ENCODE measurements at regions not wholly inside any gene's neighbourhood (a gene's known extent, or its start where the extent isn't known, plus 50 kb on each side); places are given as distances from the start of the nearest gene placed in this dataset.

DNA sequence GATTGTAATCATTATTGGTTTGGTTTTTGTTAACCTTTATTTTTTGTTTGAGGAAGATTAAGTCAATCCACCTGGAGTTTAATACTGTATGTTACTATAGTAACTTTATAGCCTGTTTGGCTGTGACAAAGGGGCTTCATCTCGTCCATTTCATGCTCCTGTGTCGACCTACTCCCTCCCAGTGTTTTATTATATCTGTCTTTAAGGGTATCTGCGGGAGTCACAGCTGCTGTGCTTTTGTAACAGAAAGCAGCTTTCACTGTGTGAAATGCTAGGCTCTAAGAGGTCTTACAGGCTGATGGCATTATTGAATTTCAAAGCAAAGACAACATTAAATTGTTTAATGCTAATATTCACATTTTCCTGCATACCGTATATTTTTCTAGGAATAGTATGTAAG lies 698.0 kb upstream of the POU3F2 start:
- ATAC-seq, result no peak
- intact Hi-C loops (cut with DNase I), result no loop called here
- DNase-seq (ENCODE audit: missing footprints), result no peak

GRCh38 chr6:98137391-98137790 lies 697.0 kb upstream of the POU3F2 start:
- ATAC-seq (no peak), DNase-seq (ENCODE audit: missing footprints) (no peak)
- intact Hi-C loops (cut with DNase I), result no loop called here

DNA sequence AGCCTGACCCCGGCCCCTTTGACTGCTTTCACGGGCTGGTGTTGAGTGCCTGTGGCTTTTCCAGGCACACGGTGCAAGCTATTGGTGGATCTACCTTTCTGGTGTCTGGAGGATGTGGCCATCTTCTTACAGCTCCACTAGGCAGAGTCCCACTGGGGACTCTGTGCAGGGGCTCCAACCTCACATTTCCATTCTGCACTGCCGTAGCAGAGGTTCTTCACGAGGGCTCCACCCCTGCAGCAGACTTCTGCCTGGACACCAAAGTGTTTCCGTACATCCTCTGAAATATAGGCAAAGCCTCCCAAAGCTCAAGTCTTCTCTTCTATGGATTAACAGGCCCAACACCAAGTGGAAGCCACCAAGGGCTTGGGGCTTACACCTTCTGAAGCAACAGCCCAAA lies 691.5 kb upstream of the POU3F2 start:
- ATAC-seq (no peak), DNase-seq (ENCODE audit: missing footprints) (no peak)
- intact Hi-C loops (cut with DNase I), result no loop called here

GRCh38 chr6:98146656-98147055 lies 687.7 kb upstream of the POU3F2 start:
- DNase-seq (ENCODE audit: missing footprints) (no peak), ATAC-seq (no peak)
- intact Hi-C loops (cut with DNase I), result no loop called here

GRCh38 chr6:98156580-98156979 lies 677.8 kb upstream of the POU3F2 start:
- intact Hi-C loops (cut with DNase I), result no loop called here
- ATAC-seq (no peak), DNase-seq (ENCODE audit: missing footprints) (no peak)

- DNase-seq (ENCODE audit: missing footprints) (no peak), ATAC-seq (no peak)
- intact Hi-C loops (cut with DNase I), result no loop called here
These were observed 654.8 kb upstream of the POU3F2 start for GRCh38 chr6:98179606-98180005.

GRCh38 chr6:98200084-98200483 lies 634.3 kb upstream of the POU3F2 start:
- DNase-seq (ENCODE audit: missing footprints) (no peak), ATAC-seq (no peak)
- intact Hi-C loops (cut with DNase I), result no loop called here

DNA sequence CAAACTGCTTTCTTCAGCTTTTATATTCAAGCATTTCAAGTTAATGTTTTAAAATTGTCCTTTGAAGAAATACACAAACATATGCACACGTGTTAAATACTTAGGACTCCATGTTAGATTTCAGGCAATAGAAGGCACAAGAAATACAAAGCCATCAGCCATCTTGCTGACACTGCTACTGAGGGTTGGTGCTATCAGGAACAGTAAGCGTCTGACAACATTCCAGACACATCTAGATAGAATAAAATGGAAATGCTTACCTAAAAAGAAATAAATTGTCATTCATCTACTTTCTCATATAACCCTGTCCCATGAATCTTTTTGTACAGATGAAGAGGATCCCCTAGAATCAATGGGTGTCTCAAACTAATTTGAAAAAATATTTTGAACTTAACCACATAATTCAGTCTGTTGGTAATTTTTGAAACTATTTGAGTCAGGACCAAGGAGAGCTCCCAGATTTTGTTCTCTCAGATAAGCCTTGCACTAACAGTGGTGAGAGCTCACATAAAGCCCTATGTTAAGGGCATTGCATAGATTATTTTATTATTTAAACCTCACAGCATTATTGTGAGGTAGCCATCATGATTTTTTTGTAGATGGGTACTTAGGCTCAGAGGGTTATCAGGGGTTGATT lies 631.1 kb upstream of the POU3F2 start:
- intact Hi-C loops (cut with DNase I), result no loop called here
- DNase-seq (ENCODE audit: missing footprints), result no peak
- ATAC-seq, result no peak

DNA sequence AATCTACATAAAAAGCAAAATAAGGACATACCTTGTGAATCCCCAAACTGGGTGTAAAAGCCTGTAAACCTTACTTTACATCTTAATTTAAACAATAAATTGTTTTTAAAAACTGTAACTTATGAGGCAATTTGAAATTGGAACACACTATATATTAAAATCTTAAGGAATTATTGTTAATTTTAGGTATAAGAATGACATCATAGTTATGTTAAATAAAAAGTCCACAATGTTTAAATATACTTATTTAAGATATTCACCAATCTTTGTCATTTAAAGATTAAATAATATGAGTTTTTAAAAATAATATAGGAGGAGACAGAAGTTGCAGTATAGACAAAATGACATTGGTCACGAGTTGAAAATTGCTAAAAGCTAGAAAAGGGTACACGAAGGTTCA lies 621.9 kb upstream of the POU3F2 start:
- intact Hi-C loops (cut with DNase I), result no loop called here
- no peak for ATAC-seq

GRCh38 chr6:98215531-98215930 lies 618.8 kb upstream of the POU3F2 start:
- no peak for ATAC-seq
- no peak for DNase-seq (ENCODE audit: missing footprints)
- intact Hi-C loops (cut with DNase I), result no loop called here

More for the DNA sequence above, 621.9 kb upstream of the POU3F2 start:
- no peak for DNase-seq (ENCODE audit: missing footprints)

DNA sequence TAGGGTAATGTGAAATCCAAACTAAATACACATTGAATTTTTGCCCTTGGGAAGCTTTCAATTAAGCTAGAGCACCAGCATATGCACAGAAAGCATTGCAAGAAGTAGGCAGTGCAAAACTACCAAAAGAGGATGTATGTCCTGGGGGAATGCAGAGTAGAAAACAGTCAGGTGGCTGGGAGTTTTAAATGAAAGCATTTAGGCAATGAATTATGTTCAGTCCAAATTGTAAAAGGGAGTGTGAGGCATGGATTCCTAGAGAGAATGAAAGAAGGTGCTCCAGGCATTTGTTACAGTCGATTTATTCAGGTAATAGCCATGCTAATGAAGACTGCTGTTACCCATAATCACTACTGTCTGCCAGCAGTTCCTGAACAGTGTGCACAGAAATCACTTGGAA lies 604.1 kb upstream of the POU3F2 start:
- no peak for ATAC-seq
- intact Hi-C loops (cut with DNase I), result no loop called here
- no peak for DNase-seq (ENCODE audit: missing footprints)

- no peak for DNase-seq (ENCODE audit: missing footprints)
- intact Hi-C loops (cut with DNase I), result no loop called here
- no peak for ATAC-seq
These were observed 595.3 kb upstream of the POU3F2 start for GRCh38 chr6:98239057-98239456.

- DNase-seq (ENCODE audit: missing footprints) (no peak), ATAC-seq (no peak)
- intact Hi-C loops (cut with DNase I), result no loop called here
These were observed 592.7 kb upstream of the POU3F2 start for GRCh38 chr6:98241630-98242029.

DNA sequence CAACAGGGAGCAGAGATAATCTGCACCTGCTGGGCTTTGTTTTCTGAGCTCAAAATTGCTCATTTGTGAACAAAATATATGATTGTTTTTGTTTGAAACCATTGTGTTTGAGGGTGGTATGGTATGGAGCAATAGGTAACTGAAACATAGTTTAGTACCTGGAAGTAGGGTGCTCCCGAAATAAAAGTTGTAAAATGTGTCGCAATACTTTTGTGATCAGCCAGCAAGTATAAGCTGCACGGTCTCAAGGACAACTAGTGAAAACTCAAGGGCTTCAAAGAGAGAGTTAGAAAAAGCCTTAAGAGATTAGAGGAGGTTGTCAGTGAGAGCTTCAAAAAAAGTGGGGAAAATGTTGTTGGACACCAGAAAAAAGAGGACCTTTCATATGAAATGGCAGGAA lies 579.8 kb upstream of the POU3F2 start:
- no peak for DNase-seq (ENCODE audit: missing footprints)
- no peak for ATAC-seq
- intact Hi-C loops (cut with DNase I), result no loop called here

DNA sequence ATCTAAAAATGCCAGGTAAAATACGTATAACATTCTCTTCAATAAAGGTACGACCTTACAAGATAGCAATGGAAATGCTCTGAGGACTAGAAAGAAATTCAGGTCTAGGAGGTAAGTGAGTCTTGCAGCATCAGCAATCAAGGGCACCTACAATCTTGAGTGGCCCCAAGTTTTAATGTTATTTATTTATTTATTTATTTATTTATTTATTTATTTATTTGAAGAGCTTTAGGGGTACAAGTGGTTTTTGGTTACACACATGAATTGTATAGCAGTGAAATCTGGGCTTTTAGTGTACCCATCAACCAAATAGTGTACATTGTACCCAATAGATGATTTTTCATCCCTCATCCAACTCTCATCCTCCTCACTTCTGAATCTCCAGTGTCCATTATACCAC lies 574.0 kb upstream of the POU3F2 start:
- no peak for ATAC-seq
- intact Hi-C loops (cut with DNase I), result no loop called here

DNA sequence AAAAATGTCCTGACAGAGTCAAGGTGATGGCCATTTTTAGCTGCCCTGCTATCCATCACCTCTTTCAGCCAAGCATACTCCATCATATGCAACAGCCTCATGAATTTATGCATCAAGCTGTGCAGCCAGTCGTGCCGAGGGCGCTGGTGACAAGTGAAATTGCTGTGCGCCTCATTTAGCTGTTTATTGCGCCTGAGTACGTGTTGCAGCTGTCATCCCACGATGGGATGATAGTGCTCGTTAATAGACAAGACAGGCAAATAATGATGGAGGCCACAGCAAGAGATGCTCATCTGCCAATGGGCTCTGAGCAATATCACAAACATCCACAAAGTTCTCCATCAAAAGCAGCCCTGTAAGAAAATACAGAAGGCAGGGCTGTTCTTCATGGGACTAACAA lies 562.3 kb upstream of the POU3F2 start:
- intact Hi-C loops (cut with DNase I), result no loop called here
- DNase-seq (ENCODE audit: missing footprints), result peak; percentile 61
- ATAC-seq, result no peak

More for the DNA sequence above, 574.0 kb upstream of the POU3F2 start:
- no peak for DNase-seq (ENCODE audit: missing footprints)

GRCh38 chr6:98274691-98275090 lies 559.7 kb upstream of the POU3F2 start:
- ATAC-seq (no peak), DNase-seq (ENCODE audit: missing footprints) (no peak)
- intact Hi-C loops (cut with DNase I), result no loop called here

- DNase-seq (ENCODE audit: missing footprints) (no peak), ATAC-seq (no peak)
- intact Hi-C loops (cut with DNase I), result no loop called here
These were observed 553.9 kb upstream of the POU3F2 start for GRCh38 chr6:98280492-98280891.

DNA sequence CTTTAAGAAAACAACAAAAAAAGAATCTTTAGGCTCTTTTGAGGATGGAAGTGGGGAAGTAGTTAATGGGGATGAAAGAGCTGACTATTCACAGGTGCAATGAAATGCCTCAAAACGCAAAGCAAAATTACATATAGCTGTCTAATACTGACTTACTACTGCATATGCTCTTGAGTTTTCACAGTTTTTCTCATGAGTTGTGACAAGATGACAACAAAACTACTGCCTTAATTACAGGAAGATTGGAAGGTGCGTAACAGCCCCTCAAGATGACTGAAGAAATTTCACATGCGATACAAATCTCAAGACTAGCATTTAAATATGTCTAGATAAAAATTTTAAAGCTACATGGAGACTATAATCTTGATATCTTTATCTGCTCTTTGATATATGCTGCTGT lies 547.8 kb upstream of the POU3F2 start:
- DNase-seq (ENCODE audit: missing footprints) (no peak), ATAC-seq (no peak)
- intact Hi-C loops (cut with DNase I), result no loop called here

- DNase-seq (ENCODE audit: missing footprints), result no peak
- intact Hi-C loops (cut with DNase I), result no loop called here
- ATAC-seq, result no peak
These were observed 546.5 kb upstream of the POU3F2 start for GRCh38 chr6:98287876-98288275.

GRCh38 chr6:98292810-98293209 lies 541.6 kb upstream of the POU3F2 start:
- DNase-seq (ENCODE audit: missing footprints), result no peak
- intact Hi-C loops (cut with DNase I), result no loop called here
- ATAC-seq, result no peak
